GM12873 (cell line): ENCODE measurements at regions not wholly inside any gene's neighbourhood (a gene's known extent, or its start where the extent isn't known, plus 50 kb on each side); places are given as distances from the start of the nearest gene placed in this dataset.

ENCODE experiments used
- CTCF ChIP-seq: IDR thresholded peaks from 2 replicates; pipeline ENCODE4 v1.5.1; 2012; ENCODE audit warnings: low read depth, mild to moderate bottlenecking, moderate library complexity, low read length, control low read depth; ENCODE audit not compliant: insufficient read depth; ENCODE audit errors: missing control alignments

- no peak for TF ChIP-seq CTCF
Measured at GRCh38 chr7:54179321-54180029, 362.7 kb upstream of the VSTM2A start.

- no peak for TF ChIP-seq CTCF
Measured at GRCh38 chr7:54180796-54181195, 361.4 kb upstream of the VSTM2A start.

- no peak for TF ChIP-seq CTCF
Measured at GRCh38 chr7:54183055-54183454, 359.1 kb upstream of the VSTM2A start.

- no peak for TF ChIP-seq CTCF
Measured at GRCh38 chr7:54186336-54186735, 355.8 kb upstream of the VSTM2A start.

GRCh38 chr7:54187886-54188685 lies 354.1 kb upstream of the VSTM2A start:
- TF ChIP-seq CTCF: no peak

GRCh38 chr7:54188843-54189242 lies 353.3 kb upstream of the VSTM2A start:
- TF ChIP-seq CTCF: no peak

GRCh38 chr7:54189330-54189729 lies 352.8 kb upstream of the VSTM2A start:
- TF ChIP-seq CTCF: no peak
